ENCODE measurements at regions not wholly inside any gene's neighbourhood (a gene's known extent, or its start where the extent isn't known, plus 50 kb on each side); places are given as distances from the start of the nearest gene placed in this dataset.
"Not testable (repeated sequence)": the region's sequence is repeated elsewhere in the genome, so short reads cannot be mapped to it uniquely, and the experiment has no call there.

DNA sequence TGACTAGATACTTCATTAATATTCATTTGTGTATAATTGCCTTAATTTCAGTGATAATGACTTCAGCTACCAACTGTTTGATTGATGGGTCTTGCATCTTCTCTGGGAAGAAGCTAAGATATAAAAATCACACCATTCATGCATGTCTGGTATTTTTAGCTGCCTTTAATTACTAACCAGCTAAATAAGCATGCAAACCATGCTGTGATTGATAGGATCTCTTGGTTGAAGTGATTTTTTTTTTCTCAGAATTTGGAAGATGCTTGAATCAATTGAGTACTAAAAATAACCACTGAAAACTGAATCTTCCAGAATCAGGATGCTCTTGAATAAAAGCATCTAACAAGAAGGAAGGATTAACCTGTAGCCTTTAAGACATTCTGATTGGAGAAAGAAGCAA lies 668.8 kb downstream of the TDRD15 start:
- no peak for DNase-seq (ENCODE audit: low spot score)

DNA sequence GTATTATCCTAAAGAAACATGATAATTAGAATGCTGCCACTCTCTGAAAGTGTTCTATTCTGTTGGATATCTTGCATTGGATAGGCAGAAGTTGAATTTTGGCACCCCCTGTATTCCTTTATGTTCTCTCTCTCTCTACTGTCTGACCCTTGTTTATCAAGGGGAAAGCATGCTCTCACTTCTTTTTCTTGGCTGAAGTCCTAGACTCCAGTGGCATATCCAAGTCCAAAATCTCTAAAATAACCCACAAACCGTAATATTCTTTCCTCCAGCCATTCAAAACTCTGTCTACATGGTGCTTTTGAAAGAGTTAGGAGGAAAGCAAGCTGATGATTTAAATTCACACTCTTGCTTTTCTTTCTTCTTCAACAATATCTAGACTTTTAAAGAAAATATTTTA lies 669.7 kb downstream of the TDRD15 start:
- no peak for DNase-seq (ENCODE audit: low spot score)

DNA sequence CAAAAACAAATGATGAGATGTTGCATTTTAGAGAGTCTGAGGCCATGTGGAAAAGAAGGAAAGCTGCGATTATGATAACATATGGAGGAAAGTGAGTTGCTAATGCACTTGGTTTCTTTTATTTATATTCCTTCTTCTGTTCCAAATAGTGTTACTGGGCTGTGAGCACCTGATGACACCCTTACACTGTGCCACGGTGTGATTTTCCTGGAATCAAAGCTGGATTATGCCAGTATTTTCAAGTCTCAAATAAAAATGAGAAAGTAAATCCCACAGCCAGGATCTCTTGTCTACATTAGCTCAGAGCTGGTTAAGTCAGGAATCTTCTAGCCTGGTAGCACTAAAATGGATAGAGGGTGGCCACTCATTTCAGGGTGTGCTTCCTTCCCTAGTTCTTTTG lies 670.8 kb downstream of the TDRD15 start:
- no peak for DNase-seq (ENCODE audit: low spot score)

DNA sequence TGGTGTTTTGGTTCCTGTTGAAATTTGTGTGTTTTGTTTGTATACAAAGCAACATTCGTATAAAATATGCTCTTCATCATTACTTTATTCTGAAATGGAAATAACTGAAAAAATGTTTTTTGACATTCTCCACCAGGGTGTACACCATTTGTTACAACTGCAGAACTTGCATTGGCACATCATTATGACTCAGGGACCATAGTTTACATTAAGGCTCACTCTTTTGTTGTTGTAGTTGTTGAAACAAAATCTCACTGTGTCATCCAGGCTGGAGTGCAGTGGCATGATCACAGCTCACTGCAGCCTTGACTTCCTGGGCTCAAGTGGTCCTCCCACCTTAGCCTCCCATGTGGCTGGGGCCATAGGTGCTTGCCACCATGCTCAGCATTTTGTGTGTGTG lies 676.6 kb downstream of the TDRD15 start:
- no peak for DNase-seq (ENCODE audit: low spot score)

DNA sequence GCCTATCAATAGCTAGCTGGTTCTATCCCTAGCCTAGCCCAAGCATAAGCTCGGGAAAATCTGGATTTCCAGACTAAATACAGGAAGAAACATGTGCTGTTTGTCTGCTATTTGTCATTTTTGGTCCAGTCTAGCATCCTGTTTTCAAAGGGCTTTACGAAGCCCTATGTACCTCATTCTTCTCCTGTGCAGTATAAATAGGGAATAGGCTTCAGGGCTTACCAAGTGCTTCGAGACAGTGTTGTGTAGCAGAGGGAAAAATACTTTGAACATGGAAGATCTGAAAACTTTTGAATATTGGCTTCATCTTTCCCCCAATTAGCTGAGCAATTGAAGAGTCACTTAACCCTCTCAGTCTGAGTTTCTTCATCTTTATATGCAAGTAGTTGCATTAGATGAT lies 679.8 kb downstream of the TDRD15 start:
- DNase-seq (ENCODE audit: low spot score) = no peak

DNA sequence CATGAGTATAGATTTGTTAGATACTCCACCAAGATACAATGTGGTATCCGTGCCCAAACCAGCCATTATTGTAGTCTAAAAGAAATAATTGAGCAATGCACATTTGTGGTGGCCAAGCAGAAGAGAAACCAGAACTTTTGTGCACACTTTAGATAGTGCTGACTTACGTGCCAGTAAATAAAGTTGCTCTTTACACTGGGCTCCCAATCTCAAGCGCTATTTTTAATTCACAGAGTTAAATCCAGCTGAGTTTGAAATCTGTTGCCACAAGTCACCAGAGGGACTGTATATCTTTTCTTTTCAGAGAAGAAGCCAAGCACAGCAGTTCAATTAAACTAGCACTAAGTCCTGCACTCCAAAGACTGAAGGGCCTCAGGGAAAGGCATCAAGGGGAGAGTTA lies 680.4 kb downstream of the TDRD15 start:
- no peak for DNase-seq (ENCODE audit: low spot score)

DNA sequence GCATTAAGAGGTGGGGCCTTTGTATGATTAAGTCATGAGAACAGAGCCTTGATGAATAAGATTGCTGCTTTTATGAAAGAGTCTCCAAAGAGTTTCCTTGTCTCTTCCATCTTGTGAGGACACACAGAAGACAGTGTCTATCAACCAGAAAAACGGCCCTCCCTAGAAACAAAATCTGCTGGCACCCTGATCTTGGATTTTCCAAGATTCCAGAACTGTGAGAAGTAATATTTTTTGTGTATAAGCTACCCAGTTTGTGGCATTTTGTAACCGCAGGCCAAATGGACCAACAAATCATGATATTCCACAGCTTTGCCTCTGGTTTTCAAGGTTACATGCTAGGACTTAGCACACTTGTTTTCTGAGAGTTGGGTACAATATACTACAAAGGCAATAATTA lies 687.8 kb downstream of the TDRD15 start:
- no peak for DNase-seq (ENCODE audit: low spot score)

DNA sequence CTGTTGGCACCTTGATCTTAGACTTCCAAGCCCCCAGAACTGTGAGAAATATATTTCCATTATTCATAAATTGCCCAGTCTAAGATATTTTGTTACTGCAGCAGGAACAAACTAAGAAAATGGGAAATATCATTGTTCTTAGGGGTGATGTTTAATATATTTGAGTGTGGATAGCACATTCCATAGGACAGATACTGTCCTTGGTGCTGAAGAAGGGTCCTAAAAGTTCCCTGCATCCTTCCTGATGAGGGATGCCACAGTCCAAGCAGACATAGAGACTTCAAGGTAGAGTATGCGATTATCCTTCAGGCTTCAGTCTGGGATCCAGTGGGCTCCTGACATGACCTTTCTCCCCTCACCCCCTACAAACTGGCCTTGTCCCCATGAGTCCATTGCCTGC lies 689.0 kb downstream of the TDRD15 start:
- no peak for DNase-seq (ENCODE audit: low spot score)

DNA sequence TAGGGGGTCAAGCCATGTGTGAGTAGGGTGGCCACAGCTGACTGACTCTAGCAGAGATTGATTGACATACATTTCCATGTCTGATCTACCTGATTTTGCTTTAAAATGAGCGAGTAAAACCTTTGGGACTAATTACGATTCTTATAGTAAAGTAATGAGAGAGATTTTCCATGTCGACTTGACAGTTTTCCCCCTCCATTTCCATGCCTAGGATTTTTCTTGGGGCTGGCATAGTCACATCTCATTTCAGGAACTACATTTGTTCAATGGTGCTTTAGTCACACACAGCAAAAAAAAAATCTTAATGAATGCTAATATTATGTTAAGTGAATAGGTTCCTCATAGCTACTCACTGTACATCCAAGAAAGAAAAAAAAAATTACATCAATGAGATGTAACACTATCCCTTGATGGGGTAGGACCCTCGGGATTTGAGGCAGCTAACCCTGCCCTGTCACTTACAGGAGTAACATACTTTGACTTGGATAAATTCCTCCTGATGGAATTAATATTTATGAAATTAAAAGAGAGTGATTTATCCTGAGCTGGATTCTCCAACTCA lies 690.9 kb downstream of the TDRD15 start:
- DNase-seq (ENCODE audit: low spot score) = no peak

DNA sequence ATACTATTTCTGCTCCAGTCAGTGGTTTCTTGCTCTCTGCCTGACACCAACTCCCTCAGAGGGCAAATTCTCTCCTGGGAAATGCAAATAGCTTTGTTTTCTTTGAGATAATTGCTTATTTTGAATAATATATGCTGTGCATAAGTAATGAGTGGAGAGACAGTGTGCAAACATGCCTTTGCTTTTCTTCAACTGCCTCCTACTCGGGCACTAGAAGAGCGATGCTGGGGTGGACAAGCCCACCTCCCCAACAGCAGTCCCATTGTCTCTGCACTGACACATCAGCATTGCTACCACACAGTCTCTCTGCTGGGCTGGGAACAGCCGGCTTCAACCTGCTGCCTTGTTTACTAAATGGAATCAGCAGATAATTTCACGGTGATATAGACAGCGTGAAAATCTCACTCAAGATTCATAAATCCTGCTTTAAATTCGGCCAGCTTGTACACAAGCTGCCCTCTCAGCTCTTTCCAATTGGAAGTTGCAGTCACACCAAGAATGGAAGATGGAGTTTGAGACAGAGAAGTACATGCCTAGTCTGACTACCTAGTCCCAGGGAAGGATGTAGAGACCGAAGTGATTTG lies 694.5 kb downstream of the TDRD15 start:
- no peak for DNase-seq (ENCODE audit: low spot score)

DNA sequence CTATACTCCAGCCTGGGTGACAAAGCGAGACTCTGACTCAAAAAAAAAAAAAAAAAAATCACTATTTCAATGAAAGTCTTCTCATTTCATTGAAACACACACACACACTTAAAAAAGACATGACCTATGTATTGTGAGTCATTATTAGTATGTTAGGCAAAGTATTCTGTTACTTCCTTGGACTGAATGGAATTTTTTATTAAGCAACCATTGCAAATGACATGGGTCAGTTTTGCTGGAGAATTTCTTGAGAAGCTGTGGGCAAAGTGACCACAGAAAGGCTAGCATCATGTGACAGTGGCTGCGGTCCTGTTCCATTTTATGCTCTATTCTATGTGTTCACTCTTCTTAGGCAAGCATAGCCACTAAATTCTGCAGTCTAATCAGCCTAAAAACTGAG lies 695.7 kb downstream of the TDRD15 start:
- DNase-seq (ENCODE audit: low spot score) = no peak

DNA sequence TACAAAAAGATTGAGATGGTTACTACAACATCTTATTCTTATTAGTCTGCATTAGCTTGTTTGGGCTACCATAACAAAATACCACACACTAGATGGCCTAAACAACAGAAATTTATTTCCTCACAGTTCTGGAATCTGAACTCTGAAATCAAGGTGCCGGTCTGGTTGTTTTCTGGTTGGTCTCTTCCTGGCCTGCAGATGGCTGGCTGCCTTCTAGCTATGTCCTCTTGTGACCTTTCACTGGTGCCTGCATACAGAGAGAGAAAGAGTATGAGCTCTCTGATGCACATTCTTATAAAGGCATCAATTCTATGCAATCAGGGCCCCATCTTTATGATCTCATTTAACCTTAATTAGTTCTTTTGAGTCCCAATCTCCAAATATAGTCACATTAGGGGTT lies 696.5 kb downstream of the TDRD15 start:
- no peak for DNase-seq (ENCODE audit: low spot score)

DNA sequence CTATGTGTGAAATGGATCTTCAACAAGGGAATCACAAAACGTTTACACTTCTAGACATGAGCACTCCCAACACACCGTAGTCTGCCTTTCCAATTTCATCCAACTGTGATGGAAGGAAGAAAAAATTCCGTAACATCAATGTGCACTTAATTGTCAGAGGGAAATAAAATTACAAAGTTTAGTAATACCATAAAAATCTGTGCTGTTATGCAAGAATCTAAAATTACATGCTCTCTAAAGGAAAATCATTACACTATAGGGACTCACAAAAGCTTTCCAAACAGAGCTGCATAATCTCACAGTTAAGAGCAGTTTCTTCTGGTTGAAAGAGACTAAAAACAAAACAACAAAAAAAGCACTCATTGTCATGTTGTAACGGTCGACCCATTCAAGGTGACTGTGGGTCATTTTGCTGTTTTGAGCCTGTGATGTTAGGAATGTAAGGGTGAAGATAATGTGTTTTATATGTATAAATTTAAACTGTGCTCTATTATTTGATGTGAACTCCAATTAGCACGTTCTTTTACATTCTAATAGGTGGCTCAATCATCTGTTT lies 698.0 kb downstream of the TDRD15 start:
- DNase-seq (ENCODE audit: low spot score) = no peak

DNA sequence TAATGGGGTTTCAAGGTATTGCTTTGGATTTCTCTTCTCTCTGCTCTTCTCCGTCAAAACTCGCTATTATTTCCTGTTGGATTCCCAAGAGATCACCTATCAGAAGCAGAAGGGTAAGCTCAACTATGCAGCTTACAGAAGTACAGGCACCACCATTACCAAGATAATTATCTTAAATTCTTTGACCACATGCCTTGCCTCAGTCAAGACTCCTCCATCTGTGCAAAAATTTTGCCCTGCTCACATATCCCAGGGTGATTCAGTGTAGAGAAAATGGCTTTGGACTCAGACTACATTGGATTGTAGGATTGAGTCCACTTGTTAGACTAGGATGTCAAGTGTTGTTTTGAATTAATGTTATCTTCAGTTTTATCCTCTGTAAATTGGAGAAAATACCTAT lies 698.7 kb downstream of the TDRD15 start:
- no peak for DNase-seq (ENCODE audit: low spot score)

DNA sequence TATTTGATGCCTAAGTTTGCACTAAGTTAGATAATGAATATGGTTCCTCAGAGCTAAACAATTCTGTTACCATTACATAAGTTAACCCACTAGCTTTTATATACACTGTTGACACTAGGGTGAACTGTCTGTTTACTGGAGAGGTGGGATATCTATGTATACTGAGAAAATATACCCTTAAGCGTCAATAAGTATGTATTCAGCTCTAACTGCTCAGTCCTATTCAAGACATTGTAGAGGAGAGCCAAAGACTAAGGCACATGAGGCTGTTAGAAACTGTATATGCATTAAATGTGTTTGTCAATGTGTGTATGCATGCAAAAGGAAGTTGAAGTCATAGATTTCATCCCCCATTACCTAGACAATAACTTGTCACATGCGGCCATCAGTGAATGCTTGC lies 710.0 kb downstream of the TDRD15 start:
- no peak for DNase-seq (ENCODE audit: low spot score)

DNA sequence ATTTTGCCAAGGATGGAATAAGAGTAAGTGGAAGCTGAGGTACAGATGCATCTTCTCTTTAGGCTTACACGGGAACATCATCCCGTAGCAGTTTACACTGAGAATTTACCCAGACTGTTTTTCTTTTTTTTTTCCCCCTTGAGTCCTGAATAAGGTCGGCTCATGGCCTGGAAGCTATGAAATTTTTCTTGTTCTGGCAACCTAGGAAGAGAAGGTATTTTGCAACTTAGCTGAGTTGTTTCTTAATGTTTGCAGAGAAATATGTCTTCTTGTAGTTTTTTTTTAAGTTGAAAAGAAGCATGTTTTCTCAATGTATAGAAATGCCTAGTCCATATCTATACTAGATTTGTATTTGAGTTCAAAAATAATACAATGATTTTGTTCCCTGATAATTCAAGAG lies 712.5 kb downstream of the TDRD15 start:
- DNase-seq (ENCODE audit: low spot score) = no peak

DNA sequence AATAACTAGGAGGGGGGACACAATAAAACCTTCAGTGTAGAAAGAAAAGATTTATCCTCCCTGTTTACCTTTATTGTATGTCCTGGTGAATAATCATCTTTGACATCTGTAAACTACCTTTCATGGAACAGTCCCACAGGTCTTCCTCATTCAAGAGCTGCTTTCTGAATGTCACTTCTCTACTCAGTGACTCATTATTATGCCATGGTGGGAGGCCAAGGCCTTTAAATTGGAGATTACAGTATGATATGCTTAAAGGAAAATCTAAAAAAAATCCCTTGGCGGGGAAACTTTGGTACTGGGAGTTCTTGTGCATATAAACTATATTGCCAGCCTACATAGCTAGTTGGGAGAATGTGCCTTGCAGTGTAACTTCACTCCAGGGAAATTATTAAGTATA lies 713.0 kb downstream of the TDRD15 start:
- no peak for DNase-seq (ENCODE audit: low spot score)

DNA sequence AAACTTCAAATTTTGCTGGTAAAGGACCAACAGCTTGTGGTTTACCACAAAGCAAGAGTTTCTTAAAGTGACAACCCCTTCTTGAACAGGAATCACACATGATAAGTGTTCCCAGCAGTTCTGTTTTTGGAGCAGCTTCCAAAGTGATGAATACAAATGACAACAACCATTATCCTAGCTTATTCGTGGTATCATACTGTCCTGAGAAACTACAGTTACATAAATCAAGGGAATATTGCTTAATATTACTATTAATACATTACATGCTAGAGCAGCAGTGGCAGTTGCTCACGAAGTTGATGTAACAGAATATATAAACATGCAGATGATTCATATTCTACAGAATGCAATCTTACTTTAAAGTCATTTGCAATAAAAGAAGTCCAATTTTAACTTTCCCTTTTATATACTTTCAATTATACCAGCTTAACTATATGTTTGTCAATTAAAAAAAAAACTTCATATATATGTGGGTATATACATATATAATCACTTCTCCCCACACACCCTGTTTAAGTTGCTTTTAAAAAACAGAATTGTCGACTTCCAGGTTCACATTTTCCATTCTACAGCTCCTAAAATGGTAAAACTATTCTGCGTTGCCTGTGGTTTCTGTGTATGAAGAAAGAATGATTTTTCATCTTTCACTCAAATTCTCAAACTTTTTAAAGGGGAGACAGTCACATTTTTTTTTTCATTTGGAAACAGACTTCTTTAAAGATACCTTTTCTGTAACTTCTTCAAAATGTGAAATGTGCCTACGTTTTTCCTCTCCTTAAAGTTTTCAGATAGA lies 713.6 kb downstream of the TDRD15 start:
- DNase-seq (ENCODE audit: low spot score) = no peak

DNA sequence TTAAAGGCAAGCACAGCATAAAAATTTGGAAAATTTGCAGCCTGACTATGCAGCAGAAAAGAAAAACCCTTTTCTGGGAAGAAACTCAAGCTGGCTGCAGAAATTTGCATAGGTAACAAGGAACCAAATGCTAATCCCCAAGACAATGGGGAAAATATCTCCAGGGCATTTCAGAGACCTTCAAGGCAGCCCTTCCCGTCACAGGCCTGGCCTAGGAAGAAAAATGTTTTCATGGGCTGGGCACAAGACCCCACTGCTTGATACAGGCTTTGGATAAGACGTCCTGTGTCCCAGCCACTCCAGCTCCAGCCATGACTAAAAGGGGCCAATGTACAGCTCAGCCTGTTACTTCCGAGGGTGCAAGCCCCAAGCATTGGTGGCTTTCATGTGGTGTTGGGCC lies 717.6 kb downstream of the TDRD15 start:
- no peak for DNase-seq (ENCODE audit: low spot score)

DNA sequence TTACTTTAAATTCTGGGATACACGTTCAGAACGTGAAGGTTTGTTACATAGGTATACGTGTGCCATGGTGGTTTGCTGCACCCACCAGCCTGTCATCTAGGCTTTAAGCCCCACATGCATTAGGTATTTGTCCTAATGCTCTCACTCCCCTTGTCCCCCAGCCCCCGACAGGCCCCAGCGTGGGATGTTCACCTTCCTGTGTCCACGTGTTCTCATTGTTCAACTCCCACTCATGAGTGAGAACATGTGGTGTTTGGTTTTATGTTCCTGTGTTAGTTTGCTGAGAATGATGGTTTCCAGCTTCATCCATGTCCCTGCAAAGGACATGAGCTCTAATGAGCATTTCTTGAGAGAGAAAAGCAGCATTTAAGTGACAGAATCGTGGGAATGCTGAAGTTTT lies 726.6 kb downstream of the TDRD15 start:
- DNase-seq (ENCODE audit: low spot score) = not testable (repeated sequence)

DNA sequence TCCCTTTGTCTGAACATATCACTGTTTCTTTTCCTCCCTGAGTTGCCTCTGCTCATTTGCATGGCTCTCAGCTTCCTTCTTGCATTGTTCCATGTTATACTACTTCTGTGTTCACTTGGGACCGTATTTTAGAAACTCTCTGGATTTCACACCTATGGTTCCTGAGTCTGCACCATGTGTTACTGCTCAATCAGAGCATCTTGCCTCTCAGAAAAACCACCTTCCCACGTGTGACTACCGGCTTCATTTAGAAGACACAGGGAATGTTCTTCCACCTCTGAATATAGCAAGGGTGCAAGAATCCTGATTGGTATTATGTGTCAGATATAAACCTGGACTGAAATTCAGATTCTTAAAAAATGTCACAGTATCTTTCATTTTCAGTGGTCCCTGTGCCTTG lies 731.2 kb downstream of the TDRD15 start:
- DNase-seq (ENCODE audit: low spot score) = no peak

DNA sequence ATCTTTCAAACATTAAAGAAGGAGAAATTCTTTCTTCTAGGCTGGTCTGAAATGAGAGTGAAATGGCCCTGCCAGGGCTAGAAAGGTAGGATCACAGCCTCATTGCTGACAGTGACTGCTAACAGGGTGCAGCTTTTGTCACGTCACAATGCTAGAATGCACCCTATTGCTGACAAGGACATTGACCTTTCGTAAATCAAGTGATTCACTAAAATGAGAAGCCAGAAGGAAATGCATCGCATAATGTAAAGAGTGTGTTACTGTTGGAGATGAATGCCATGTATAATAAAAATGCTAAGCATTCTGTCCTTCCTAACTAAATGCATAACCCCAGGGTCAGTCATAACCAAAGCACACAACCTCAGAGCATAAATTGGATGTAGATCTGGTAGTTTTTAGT lies 732.9 kb downstream of the TDRD15 start:
- DNase-seq (ENCODE audit: low spot score) = no peak

DNA sequence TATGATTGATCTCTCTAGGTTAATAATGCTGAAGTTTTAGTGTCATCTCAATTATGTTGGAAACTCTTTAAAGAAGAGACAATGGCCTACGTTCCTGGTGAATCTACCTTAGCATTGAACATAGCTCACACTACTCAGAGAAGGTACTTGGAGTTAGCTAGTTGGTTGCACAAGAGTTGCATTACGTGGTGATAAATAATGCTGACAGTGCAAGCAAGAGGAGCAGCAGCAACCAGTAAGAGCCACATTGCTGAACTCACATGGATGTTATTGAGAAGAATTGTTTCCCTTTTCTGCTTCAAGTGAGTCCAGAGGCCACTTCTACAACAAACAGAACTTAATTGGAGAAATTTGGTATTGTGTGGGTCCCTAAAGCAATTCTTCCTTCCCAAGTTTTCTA lies 737.1 kb downstream of the TDRD15 start:
- DNase-seq (ENCODE audit: low spot score) = no peak

DNA sequence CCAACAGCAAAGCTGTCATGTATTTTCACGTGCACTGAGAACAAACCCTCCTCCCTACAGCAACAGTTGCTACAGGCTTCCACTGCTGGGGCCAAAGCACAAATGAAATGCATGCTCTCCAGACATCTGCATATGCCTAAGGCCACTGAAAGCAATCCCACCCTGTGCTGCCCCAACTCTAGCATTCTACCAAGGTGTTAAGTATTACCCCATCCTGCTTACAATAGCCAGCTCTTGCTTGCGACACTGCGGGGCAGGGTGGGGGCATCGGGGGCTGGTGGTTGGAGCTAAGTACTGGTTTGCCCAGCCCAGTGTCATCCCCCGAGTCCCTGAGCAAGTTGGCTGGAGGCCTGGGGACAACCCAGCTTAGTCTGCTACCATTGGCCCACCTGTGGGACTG lies 742.5 kb downstream of the TDRD15 start:
- no peak for DNase-seq (ENCODE audit: low spot score)

All from SW480 (cell line).